Duodenal mucosa (tissue), 2 donors: ENCODE measurements at regions not wholly inside any gene's neighbourhood (a gene's known extent, or its start where the extent isn't known, plus 50 kb on each side); places are given as distances from the start of the nearest gene placed in this dataset.

Source experiments
- H3K27ac ChIP-seq: one replicate; pipeline ENCODE4 v1.7.0; 2013; ENCODE audit warnings: low read depth, low read length
- H3K27me3 ChIP-seq, 2 donors: one replicate each; pipeline ENCODE4 v1.7.0; 2013; ENCODE audit warnings: low read length in 2 of 2, control low read depth in 1 of 2; ENCODE audit not compliant: insufficient read depth in 2 of 2, control insufficient read depth in 1 of 2
- H3K36me3 ChIP-seq, 2 donors: one replicate each; pipeline ENCODE4 v1.7.0; 2013; ENCODE audit warnings: low read length in 2 of 2, control low read depth in 1 of 2; ENCODE audit not compliant: insufficient read depth in 2 of 2, control insufficient read depth in 1 of 2
- H3K4me1 ChIP-seq, 2 donors: one replicate each; pipeline ENCODE4 v1.7.0; 2013; ENCODE audit warnings: low read length in 2 of 2, control low read depth in 1 of 2; ENCODE audit not compliant: insufficient read depth in 2 of 2, control insufficient read depth in 1 of 2
- H3K4me3 ChIP-seq, 2 donors: one replicate each; pipeline ENCODE4 v1.7.0; 2013; ENCODE audit warnings: low read length in 2 of 2, low read depth in 1 of 2
- H3K9ac ChIP-seq, 2 donors: one replicate each; pipeline ENCODE4 v1.7.0; 2013; ENCODE audit warnings: low read length in 2 of 2, low read depth in 1 of 2
- H3K9me3 ChIP-seq, 2 donors: one replicate each; pipeline ENCODE4 v1.7.0; 2013; ENCODE audit warnings: low read length in 2 of 2, control low read depth in 1 of 2; ENCODE audit not compliant: control insufficient read depth in 1 of 2

- Histone ChIP-seq H3K27me3 (no peaks in the 10 kb centered on the region), H3K9me3 (no peaks in the 10 kb centered on the region), H3K9ac (no peak overlapping the region), H3K4me1 (no peaks in the 10 kb centered on the region), H3K27ac (no peak overlapping the region), H3K4me3 (no peak overlapping the region), H3K36me3 (no peaks in the 10 kb centered on the region)
Measured at GRCh38 chr20:40916276-40916675, 112.3 kb upstream of the TOP1 start.

GRCh38 chr20:40920291-40920690 is 108.3 kb upstream of the TOP1 start:
- Histone ChIP-seq H3K4me1 (no peaks in the 10 kb centered on the region), H3K36me3 (no peaks in the 10 kb centered on the region), H3K27ac (no peak overlapping the region), H3K9me3 (no peaks in the 10 kb centered on the region), H3K4me3 (no peak overlapping the region), H3K27me3 (no peaks in the 10 kb centered on the region), H3K9ac (no peak overlapping the region)

- no peaks in the 10 kb centered on the region for H3K9me3 ChIP-seq
- no peak overlapping the region for H3K4me3 ChIP-seq
- H3K9ac ChIP-seq, result no peak overlapping the region
- H3K36me3 ChIP-seq, result no peaks in the 10 kb centered on the region
- H3K27ac ChIP-seq, result no peak overlapping the region
- no peaks in the 10 kb centered on the region for H3K4me1 ChIP-seq
- H3K27me3 ChIP-seq, result no peaks in the 10 kb centered on the region
Measured at GRCh38 chr20:40922865-40923264, 105.8 kb upstream of the TOP1 start.

- Histone ChIP-seq H3K4me1 (no peaks in the 10 kb centered on the region), H3K27me3 (no peaks in the 10 kb centered on the region), H3K9me3 (no peaks in the 10 kb centered on the region), H3K4me3 (no peak overlapping the region), H3K9ac (no peak overlapping the region), H3K27ac (no peak overlapping the region), H3K36me3 (no peaks in the 10 kb centered on the region)
Measured at GRCh38 chr20:40925829-40926510, 102.7 kb upstream of the TOP1 start.

GRCh38 chr20:40926928-40927327 is 101.7 kb upstream of the TOP1 start:
- no peak overlapping the region for H3K9ac ChIP-seq
- no peak overlapping the region for H3K4me3 ChIP-seq
- H3K9me3 ChIP-seq, result no peaks in the 10 kb centered on the region
- no peaks in the 10 kb centered on the region for H3K36me3 ChIP-seq
- no peak overlapping the region for H3K27ac ChIP-seq
- no peaks in the 10 kb centered on the region for H3K27me3 ChIP-seq
- H3K4me1 ChIP-seq, result no peaks in the 10 kb centered on the region

- H3K36me3 ChIP-seq, result no peaks in the 10 kb centered on the region
- no peaks in the 10 kb centered on the region for H3K27me3 ChIP-seq
- no peak overlapping the region for H3K27ac ChIP-seq
- H3K4me3 ChIP-seq, result no peak overlapping the region
- H3K4me1 ChIP-seq, result no peaks in the 10 kb centered on the region
- H3K9ac ChIP-seq, result no peak overlapping the region
- H3K9me3 ChIP-seq, result no peaks in the 10 kb centered on the region
Measured at GRCh38 chr20:40930561-40930960, 98.1 kb upstream of the TOP1 start.

- no peaks in the 10 kb centered on the region for H3K4me1 ChIP-seq
Measured at GRCh38 chr20:40931410-40932044, 97.1 kb upstream of the TOP1 start.

GRCh38 chr20:40932436-40932835 is 96.2 kb upstream of the TOP1 start:
- Histone ChIP-seq H3K4me1 (no peaks in the 10 kb centered on the region), H3K27me3 (no peaks in the 10 kb centered on the region), H3K9me3 (no peaks in the 10 kb centered on the region), H3K4me3 (no peak overlapping the region), H3K27ac (no peak overlapping the region), H3K36me3 (no peaks in the 10 kb centered on the region), H3K9ac (no peak overlapping the region)

More at GRCh38 chr20:40931410-40932044, 97.1 kb upstream of the TOP1 start:
- Histone ChIP-seq H3K36me3 (no peaks in the 10 kb centered on the region), H3K27ac (no peak overlapping the region), H3K9ac (no peak overlapping the region), H3K9me3 (no peaks in the 10 kb centered on the region), H3K4me3 (no peak overlapping the region), H3K27me3 (no peaks in the 10 kb centered on the region)

- Histone ChIP-seq H3K4me3 (no peak overlapping the region), H3K27ac (no peak overlapping the region), H3K27me3 (no peaks in the 10 kb centered on the region), H3K4me1 (no peaks in the 10 kb centered on the region), H3K9ac (no peak overlapping the region), H3K36me3 (no peaks in the 10 kb centered on the region), H3K9me3 (no peaks in the 10 kb centered on the region)
Measured at GRCh38 chr20:40933758-40934157, 94.9 kb upstream of the TOP1 start.

- Histone ChIP-seq H3K9ac (no peak overlapping the region), H3K27ac (no peak overlapping the region), H3K36me3 (no peaks in the 10 kb centered on the region), H3K27me3 (no peaks in the 10 kb centered on the region), H3K9me3 (no peaks in the 10 kb centered on the region), H3K4me1 (no peaks in the 10 kb centered on the region), H3K4me3 (no peak overlapping the region)
Measured at GRCh38 chr20:40938020-40938419, 90.6 kb upstream of the TOP1 start.
